ENCODE measurements at regions not wholly inside any gene's neighbourhood (a gene's known extent, or its start where the extent isn't known, plus 50 kb on each side); places are given as distances from the start of the nearest gene placed in this dataset.

- peak in 2 of 3 donors; percentile 31 to 42 for DNase-seq
Observed at GRCh38 chr18:56026509-56026908, 438.5 kb upstream of the TCF4 start.

GRCh38 chr18:56021809-56022195 is 433.8 kb upstream of the TCF4 start:
- peak in 1 of 3 donors; percentile 14 for DNase-seq

GRCh38 chr18:56021136-56021808 is 433.3 kb upstream of the TCF4 start:
- DNase-seq, result no peak

GRCh38 chr18:56019908-56020307 is 431.9 kb upstream of the TCF4 start:
- DNase-seq, result no peak

- no peak for DNase-seq
Observed at GRCh38 chr18:56019156-56019555, 431.2 kb upstream of the TCF4 start.

- DNase-seq, result no peak
Observed at GRCh38 chr18:56009411-56009810, 421.4 kb upstream of the TCF4 start.

GRCh38 chr18:56003720-56004088 is 415.7 kb upstream of the TCF4 start:
- peak in 1 of 3 donors; percentile 44 for DNase-seq

- DNase-seq, result no peak
Observed at GRCh38 chr18:56003009-56003719, 415.2 kb upstream of the TCF4 start.

- DNase-seq, result no peak
Observed at GRCh38 chr18:56001576-56001975, 413.6 kb upstream of the TCF4 start.

GRCh38 chr18:56000041-56000440 is 412.0 kb upstream of the TCF4 start:
- DNase-seq, result no peak

GRCh38 chr18:55999641-56000040 is 411.6 kb upstream of the TCF4 start:
- peak in 1 of 3 donors; percentile 60 for DNase-seq

GRCh38 chr18:55998801-55999385 is 410.9 kb upstream of the TCF4 start:
- DNase-seq, result peak in 2 of 3 donors; percentile 52 to 80

- DNase-seq, result peak in 2 of 3 donors; percentile 79 to 93
Observed at GRCh38 chr18:55998071-55998522, 410.1 kb upstream of the TCF4 start.

GRCh38 chr18:55997151-55997561 is 409.2 kb upstream of the TCF4 start:
- peak in 1 of 3 donors; percentile 54 for DNase-seq

GRCh38 chr18:55996717-55997116 is 408.7 kb upstream of the TCF4 start:
- DNase-seq, result no peak

- DNase-seq, result no peak
Observed at GRCh38 chr18:55990186-55990585, 402.2 kb upstream of the TCF4 start.

GRCh38 chr18:55988537-55988936 is 400.5 kb upstream of the TCF4 start:
- peak in 2 of 3 donors; percentile 59 to 73 for DNase-seq

GRCh38 chr18:55983433-55983832 is 395.4 kb upstream of the TCF4 start:
- peak in 1 of 3 donors; percentile 29 for DNase-seq

GRCh38 chr18:55982992-55983391 is 395.0 kb upstream of the TCF4 start:
- DNase-seq, result peak in 1 of 3 donors; percentile 36

GRCh38 chr18:55981712-55982475 is 393.9 kb upstream of the TCF4 start:
- DNase-seq, result no peak

- DNase-seq, result no peak
Observed at GRCh38 chr18:55974521-55974920, 386.5 kb upstream of the TCF4 start.

- no peak for DNase-seq
Observed at GRCh38 chr18:55968550-55968949, 380.6 kb upstream of the TCF4 start.

Measured in muscle of back (tissue), 3 donors.